OCI-LY1 (cell line): ENCODE measurements at regions not wholly inside any gene's neighbourhood (a gene's known extent, or its start where the extent isn't known, plus 50 kb on each side); places are given as distances from the start of the nearest gene placed in this dataset.

ENCODE experiments used
- EZH2 ChIP-seq: fragments of 200-600 bp; sonication (generic), shearing (Covaris generic); IDR thresholded peaks from 2 replicates; pipeline ENCODE4 v1.8.0; 2017; ENCODE audit warnings: borderline replicate concordance, mixed run types, mild to moderate bottlenecking, antibody characterized with exemption, low read length, moderate library complexity, mixed read lengths
- TF ChIP-seq, protein P1 (sequence below): fragments of 200-600 bp; sonication (generic), shearing (Covaris generic); IDR thresholded peaks from 2 replicates; pipeline ENCODE4 v1.5.1; 2017; ENCODE audit warnings: mild to moderate bottlenecking, antibody characterized with exemption, low read length, moderate library complexity, mixed read lengths

DNA sequence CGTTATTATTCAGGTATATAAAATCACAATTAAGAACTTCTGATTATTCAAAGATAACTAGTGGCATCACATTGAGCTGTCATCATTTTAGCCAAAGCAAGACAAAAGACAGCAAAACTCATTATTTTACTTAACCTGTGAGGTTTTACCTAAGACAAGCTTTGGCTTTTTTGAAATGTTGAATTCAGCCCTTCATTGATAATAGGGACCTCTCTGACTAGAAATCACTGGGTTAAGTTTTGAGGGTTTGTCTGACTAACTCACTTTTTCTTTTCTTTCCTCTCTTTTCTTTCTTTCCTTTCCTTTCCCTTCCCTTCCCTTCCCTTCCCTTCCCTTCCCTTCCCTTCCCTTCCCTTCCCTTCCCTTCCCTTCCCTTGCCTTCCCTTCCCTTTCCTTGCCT is 244.2 kb downstream of the GRXCR1 start:
- TF ChIP-seq, protein P1, sequence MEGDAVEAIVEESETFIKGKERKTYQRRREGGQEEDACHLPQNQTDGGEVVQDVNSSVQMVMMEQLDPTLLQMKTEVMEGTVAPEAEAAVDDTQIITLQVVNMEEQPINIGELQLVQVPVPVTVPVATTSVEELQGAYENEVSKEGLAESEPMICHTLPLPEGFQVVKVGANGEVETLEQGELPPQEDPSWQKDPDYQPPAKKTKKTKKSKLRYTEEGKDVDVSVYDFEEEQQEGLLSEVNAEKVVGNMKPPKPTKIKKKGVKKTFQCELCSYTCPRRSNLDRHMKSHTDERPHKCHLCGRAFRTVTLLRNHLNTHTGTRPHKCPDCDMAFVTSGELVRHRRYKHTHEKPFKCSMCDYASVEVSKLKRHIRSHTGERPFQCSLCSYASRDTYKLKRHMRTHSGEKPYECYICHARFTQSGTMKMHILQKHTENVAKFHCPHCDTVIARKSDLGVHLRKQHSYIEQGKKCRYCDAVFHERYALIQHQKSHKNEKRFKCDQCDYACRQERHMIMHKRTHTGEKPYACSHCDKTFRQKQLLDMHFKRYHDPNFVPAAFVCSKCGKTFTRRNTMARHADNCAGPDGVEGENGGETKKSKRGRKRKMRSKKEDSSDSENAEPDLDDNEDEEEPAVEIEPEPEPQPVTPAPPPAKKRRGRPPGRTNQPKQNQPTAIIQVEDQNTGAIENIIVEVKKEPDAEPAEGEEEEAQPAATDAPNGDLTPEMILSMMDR, result no peak
- TF ChIP-seq EZH2, result no peak
